ENCODE measurements at regions not wholly inside any gene's neighbourhood (a gene's known extent, or its start where the extent isn't known, plus 50 kb on each side); places are given as distances from the start of the nearest gene placed in this dataset.

- DNase-seq = no peak
These were observed 241.0 kb upstream of the SNX7 start for GRCh38 chr1:98420376-98421084.

- DNase-seq = no peak
These were observed 243.7 kb upstream of the SNX7 start for GRCh38 chr1:98417820-98418219.

- no peak for DNase-seq
These were observed 251.4 kb upstream of the SNX7 start for GRCh38 chr1:98410082-98410481.

- DNase-seq = no peak
These were observed 255.0 kb upstream of the SNX7 start for GRCh38 chr1:98406352-98407088.

- DNase-seq = no peak
These were observed 255.9 kb upstream of the SNX7 start for GRCh38 chr1:98405581-98406074.

- no peak for DNase-seq
These were observed 256.7 kb upstream of the SNX7 start for GRCh38 chr1:98404866-98405265.

- DNase-seq = no peak
These were observed 257.5 kb upstream of the SNX7 start for GRCh38 chr1:98403963-98404480.

GRCh38 chr1:98402860-98403259 is 258.7 kb upstream of the SNX7 start:
- no peak for DNase-seq

GRCh38 chr1:98400446-98400845 is 261.1 kb upstream of the SNX7 start:
- DNase-seq = no peak

- no peak for DNase-seq
These were observed 262.3 kb upstream of the SNX7 start for GRCh38 chr1:98399218-98399617.

- DNase-seq = no peak
These were observed 262.9 kb upstream of the SNX7 start for GRCh38 chr1:98398649-98399048.

GRCh38 chr1:98398092-98398491 is 263.4 kb upstream of the SNX7 start:
- DNase-seq = no peak

- DNase-seq = no peak
These were observed 267.8 kb upstream of the SNX7 start for GRCh38 chr1:98393719-98394118.

GRCh38 chr1:98391175-98391574 is 270.3 kb upstream of the SNX7 start:
- no peak for DNase-seq

GRCh38 chr1:98389809-98390208 is 271.7 kb upstream of the SNX7 start:
- DNase-seq = no peak

- DNase-seq = no peak
These were observed 273.1 kb upstream of the SNX7 start for GRCh38 chr1:98388441-98388840.

GRCh38 chr1:98387701-98388100 is 273.8 kb upstream of the SNX7 start:
- no peak for DNase-seq

GRCh38 chr1:98386675-98387440 is 274.7 kb upstream of the SNX7 start:
- DNase-seq = no peak

- DNase-seq = no peak
These were observed 275.9 kb upstream of the SNX7 start for GRCh38 chr1:98385652-98386051.

- DNase-seq = no peak
These were observed 276.9 kb upstream of the SNX7 start for GRCh38 chr1:98384461-98385141.

GRCh38 chr1:98382986-98383740 is 278.4 kb upstream of the SNX7 start:
- DNase-seq = no peak

- DNase-seq = no peak
These were observed 278.9 kb upstream of the SNX7 start for GRCh38 chr1:98382586-98382985.

Data from GOT3 (cell line).